WERI-Rb-1 (cell line): ENCODE measurements at regions not wholly inside any gene's neighbourhood (a gene's known extent, or its start where the extent isn't known, plus 50 kb on each side); places are given as distances from the start of the nearest gene placed in this dataset.

ENCODE experiments used
- DNase-seq: peaks from one replicate; pipeline ENCODE4 v3.0.0-alpha.2; 2020
- H3K27ac ChIP-seq: fragments of 250-450 bp; sonication (Bioruptor Pico); 2 replicates; pipeline ENCODE4 v1.5.1; 2020; ENCODE audit warnings: mild to moderate bottlenecking, moderate library complexity
- H3K27me3 ChIP-seq: fragments of 250-450 bp; sonication (Bioruptor Pico); 2 replicates; pipeline ENCODE4 v1.5.1; 2021; ENCODE audit warnings: mild to moderate bottlenecking, low read depth, moderate library complexity; ENCODE audit not compliant: insufficient read depth, severe bottlenecking
- H3K36me3 ChIP-seq: fragments of 250-450 bp; sonication (Bioruptor Pico); 2 replicates; pipeline ENCODE4 v1.5.1; 2020; ENCODE audit warnings: mild to moderate bottlenecking, moderate library complexity
- H3K4me3 ChIP-seq: 2 replicates; pipeline ENCODE4 v1.5.1; 2011; ENCODE audit warnings: low read depth, mild to moderate bottlenecking, control low read depth, low read length
- H3K9me3 ChIP-seq: fragments of 250-450 bp; sonication (Bioruptor Pico); 2 replicates; pipeline ENCODE4 v1.5.1; 2021; ENCODE audit warnings: mild to moderate bottlenecking, moderate library complexity; ENCODE audit not compliant: severe bottlenecking
- CTCF ChIP-seq: IDR thresholded peaks from 2 replicates; pipeline ENCODE4 v1.5.1; 2011; ENCODE audit warnings: low read depth, mild to moderate bottlenecking, control low read depth, inconsistent platforms, low read length

GRCh38 chr20:39253051-39253755 is 291.1 kb downstream of the DHX35 start:
- Histone ChIP-seq H3K36me3 (no peaks in the 10 kb centered on the region), H3K27ac (no peak overlapping the region), H3K9me3 (no peaks in the 10 kb centered on the region), H3K27me3 (peaks cover 52% of the 10 kb centered on the region), H3K4me3 (no peak overlapping the region)
- DNase-seq = no peak
- no peak for TF ChIP-seq CTCF

- Histone ChIP-seq H3K9me3 (no peaks in the 10 kb centered on the region), H3K27me3 (peaks cover 49% of the 10 kb centered on the region), H3K36me3 (no peaks in the 10 kb centered on the region), H3K4me3 (no peak overlapping the region), H3K27ac (no peak overlapping the region)
- no peak for DNase-seq
- TF ChIP-seq CTCF = no peak
Observed at GRCh38 chr20:39252035-39252434, 289.9 kb downstream of the DHX35 start.

GRCh38 chr20:39249798-39250197 is 287.7 kb downstream of the DHX35 start:
- Histone ChIP-seq H3K4me3 (no peak overlapping the region), H3K9me3 (no peaks in the 10 kb centered on the region), H3K27ac (no peak overlapping the region), H3K27me3 (peaks cover 42% of the 10 kb centered on the region), H3K36me3 (no peaks in the 10 kb centered on the region)
- no peak for DNase-seq
- no peak for TF ChIP-seq CTCF

- Histone ChIP-seq H3K4me3 (no peak overlapping the region), H3K27ac (no peak overlapping the region), H3K27me3 (peaks cover 42% of the 10 kb centered on the region), H3K36me3 (no peaks in the 10 kb centered on the region), H3K9me3 (no peaks in the 10 kb centered on the region)
- DNase-seq = no peak
- no peak for TF ChIP-seq CTCF
Observed at GRCh38 chr20:39248862-39249485, 286.8 kb downstream of the DHX35 start.

GRCh38 chr20:39248171-39248861 is 286.2 kb downstream of the DHX35 start:
- H3K9me3 ChIP-seq = no peaks in the 10 kb centered on the region
- no peak for DNase-seq
- H3K36me3 ChIP-seq = no peaks in the 10 kb centered on the region
- H3K27me3 ChIP-seq = peaks cover 39% of the 10 kb centered on the region
- TF ChIP-seq CTCF = no peak
- H3K4me3 ChIP-seq = no peak overlapping the region
- no peak overlapping the region for H3K27ac ChIP-seq
